ENCODE measurements at regions not wholly inside any gene's neighbourhood (a gene's known extent, or its start where the extent isn't known, plus 50 kb on each side); places are given as distances from the start of the nearest gene placed in this dataset.
"Not testable (repeated sequence)": the region's sequence is repeated elsewhere in the genome, so short reads cannot be mapped to it uniquely, and the experiment has no call there.

DNA sequence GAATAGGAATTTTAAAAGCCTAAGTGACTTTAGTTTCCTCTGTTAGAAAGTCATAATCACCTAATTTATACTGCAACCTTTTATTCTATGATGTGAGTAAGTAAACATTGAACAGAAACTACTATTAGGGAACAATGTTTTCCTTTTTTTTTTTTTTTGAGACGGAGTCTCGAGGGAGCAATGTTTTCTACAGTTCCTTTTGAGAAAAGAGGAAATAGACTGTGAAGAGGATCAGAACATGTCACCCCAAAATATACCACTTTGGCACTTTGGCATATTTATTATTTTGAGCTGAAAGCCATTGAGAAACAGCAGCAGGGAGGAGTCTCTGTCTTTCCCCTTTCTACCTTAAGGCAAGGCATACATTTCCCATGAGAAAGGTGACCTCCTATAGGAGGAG lies 162.7 kb upstream of the CNOT2 start:
- no peaks in the 10 kb centered on the region for H3K4me1 ChIP-seq (replicated peaks in 1 of 2)
- intact Hi-C loops (cut with DNase I), result no loop called here
- no peak for TF ChIP-seq POLR2A (IDR thresholded peaks at IDR 0.05)
- TF ChIP-seq, protein P1, sequence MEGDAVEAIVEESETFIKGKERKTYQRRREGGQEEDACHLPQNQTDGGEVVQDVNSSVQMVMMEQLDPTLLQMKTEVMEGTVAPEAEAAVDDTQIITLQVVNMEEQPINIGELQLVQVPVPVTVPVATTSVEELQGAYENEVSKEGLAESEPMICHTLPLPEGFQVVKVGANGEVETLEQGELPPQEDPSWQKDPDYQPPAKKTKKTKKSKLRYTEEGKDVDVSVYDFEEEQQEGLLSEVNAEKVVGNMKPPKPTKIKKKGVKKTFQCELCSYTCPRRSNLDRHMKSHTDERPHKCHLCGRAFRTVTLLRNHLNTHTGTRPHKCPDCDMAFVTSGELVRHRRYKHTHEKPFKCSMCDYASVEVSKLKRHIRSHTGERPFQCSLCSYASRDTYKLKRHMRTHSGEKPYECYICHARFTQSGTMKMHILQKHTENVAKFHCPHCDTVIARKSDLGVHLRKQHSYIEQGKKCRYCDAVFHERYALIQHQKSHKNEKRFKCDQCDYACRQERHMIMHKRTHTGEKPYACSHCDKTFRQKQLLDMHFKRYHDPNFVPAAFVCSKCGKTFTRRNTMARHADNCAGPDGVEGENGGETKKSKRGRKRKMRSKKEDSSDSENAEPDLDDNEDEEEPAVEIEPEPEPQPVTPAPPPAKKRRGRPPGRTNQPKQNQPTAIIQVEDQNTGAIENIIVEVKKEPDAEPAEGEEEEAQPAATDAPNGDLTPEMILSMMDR (IDR thresholded peaks at IDR 0.05), result no peak
- WGBS, 4 donors, result 50 to 66% (median 51%) methylated on average over 2 of the region's 2 CpGs
- H3K27me3 ChIP-seq, result no peaks in the 10 kb centered on the region
- no peak overlapping the region for H3K4me3 ChIP-seq
- no peak for DNase-seq
- H3K36me3 ChIP-seq (replicated peaks in 1 of 2), result no peaks in the 10 kb centered on the region
- no peak overlapping the region for H3K27ac ChIP-seq
- no peaks in the 10 kb centered on the region for H3K9me3 ChIP-seq (replicated peaks in 1 of 3)

DNA sequence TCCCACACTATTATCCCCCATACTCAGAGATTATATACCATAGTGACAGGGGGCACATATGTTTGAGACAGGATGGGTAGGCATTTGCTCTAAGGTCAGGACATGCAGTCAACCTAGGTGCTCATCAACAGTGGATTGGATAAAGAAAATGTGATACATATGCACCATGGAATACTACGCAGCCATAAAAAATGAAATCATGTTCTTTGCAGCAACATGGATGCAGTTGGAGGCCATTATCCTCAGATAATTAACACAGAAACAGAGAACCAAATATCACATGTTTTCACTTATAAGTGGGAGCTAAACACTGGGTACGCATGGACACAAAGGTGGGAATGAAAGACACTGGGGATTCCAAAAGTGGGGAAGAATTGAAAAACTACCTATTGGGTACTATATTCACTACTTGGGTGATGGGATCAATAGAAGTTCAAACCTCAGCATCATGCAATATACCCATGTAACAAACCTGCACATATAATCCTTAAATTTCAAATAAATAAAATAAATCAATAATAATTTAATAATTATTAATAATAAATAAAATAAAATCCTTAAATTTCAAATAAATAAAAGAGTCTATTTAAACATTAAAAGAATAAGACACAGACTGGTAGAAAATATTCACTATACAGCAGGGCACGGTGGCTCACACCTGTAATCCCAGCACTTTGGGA lies 160.1 kb upstream of the CNOT2 start:
- Histone ChIP-seq H3K27ac (no peak overlapping the region), H3K27me3 (no peaks in the 10 kb centered on the region), H3K36me3 (replicated peaks in 1 of 2) (no peaks in the 10 kb centered on the region), H3K4me1 (replicated peaks in 1 of 2) (no peaks in the 10 kb centered on the region), H3K4me3 (no peak overlapping the region), H3K9me3 (replicated peaks in 1 of 3) (no peaks in the 10 kb centered on the region)
- no peak for DNase-seq
- WGBS, 4 donors, result 65 to 80% (median 78%) methylated on average over 3 of the region's 3 CpGs
- no peak for TF ChIP-seq POLR2A (IDR thresholded peaks at IDR 0.05)
- TF ChIP-seq, protein P1 (IDR thresholded peaks at IDR 0.05), result no peak
- intact Hi-C loops (cut with DNase I), result no loop called here

DNA sequence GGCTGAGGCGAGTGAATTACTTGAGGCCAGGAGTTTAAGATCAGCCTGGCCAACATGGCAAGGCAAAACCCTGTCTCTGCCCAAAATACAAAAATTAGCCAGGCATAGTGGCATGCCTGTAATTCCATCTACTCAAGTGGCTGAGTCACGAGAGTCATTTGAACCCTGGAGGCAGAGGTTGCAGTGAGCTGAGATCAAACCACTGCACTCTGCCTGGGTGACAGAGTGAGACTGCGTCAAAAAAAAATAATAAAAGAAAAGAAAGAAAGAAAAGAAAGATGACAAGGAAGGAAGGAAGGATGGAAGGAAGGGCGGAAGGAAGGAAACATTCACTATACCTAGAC lies 159.6 kb upstream of the CNOT2 start:
- Histone ChIP-seq H3K4me1 (replicated peaks in 1 of 2) (no peaks in the 10 kb centered on the region), H3K27ac (no peak overlapping the region), H3K27me3 (no peaks in the 10 kb centered on the region), H3K9me3 (replicated peaks in 1 of 3) (no peaks in the 10 kb centered on the region), H3K36me3 (replicated peaks in 1 of 2) (no peaks in the 10 kb centered on the region), H3K4me3 (no peak overlapping the region)
- TF ChIP-seq, protein P1 (IDR thresholded peaks at IDR 0.05), result no peak
- no peak for TF ChIP-seq POLR2A (IDR thresholded peaks at IDR 0.05)
- intact Hi-C loops (cut with DNase I), result no loop called here
- no peak for DNase-seq
- 88 to 93% (median 90%) methylated on average over 4 of the region's 4 CpGs for WGBS, 4 donors

DNA sequence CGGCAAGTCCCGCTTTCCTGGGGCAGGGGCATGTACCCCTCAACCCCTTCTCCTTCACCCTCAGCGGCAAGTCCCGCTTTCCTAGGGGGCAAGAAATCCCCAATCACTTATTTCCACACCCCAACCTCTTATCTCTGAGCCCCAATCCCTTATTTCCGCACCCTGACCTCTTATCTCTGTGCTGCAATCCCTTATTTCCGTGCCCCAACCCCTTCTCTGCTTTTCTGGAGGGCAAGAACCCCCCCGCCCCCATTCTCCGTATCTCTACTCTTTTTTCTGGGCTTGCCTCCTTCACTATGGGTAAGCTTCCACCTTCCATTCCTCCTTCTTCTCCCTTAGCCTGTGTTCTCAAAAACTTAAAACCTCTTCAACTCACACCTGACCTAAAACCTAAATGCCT lies 156.9 kb upstream of the CNOT2 start:
- H3K9me3 ChIP-seq (replicated peaks in 1 of 3); H3K36me3 ChIP-seq (replicated peaks in 1 of 2); H3K4me1 ChIP-seq (replicated peaks in 1 of 2); DNase-seq; H3K27ac ChIP-seq; H3K27me3 ChIP-seq; intact Hi-C loops (cut with DNase I); H3K4me3 ChIP-seq: not testable (repeated sequence)
- 87 to 96% (median 92%) methylated on average over 8 of the region's 8 CpGs for WGBS, 4 donors

DNA sequence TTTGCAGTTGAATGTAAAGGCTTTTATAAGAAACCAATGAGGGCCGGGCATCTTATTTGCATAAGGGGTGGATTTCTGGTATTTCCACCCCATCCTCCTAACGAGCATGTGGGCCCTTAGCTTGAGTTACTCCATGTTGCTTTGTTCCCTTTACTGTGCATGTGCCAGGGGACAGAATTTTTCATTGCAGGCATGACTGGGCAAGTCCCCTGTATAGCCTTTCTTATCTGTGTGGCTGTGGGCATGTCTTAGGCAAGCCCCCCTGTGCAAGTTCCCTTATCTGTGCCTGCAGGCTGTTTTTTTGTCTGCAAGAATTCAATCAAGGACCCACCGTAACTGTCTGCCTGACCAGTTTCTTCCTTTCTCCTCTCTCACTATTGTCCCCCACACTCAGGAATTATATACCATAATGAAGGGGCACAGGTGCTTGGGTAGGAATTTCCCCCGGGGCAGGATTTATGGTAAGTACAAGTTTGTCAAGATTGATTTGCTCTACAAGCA lies 152.2 kb upstream of the CNOT2 start:
- Histone ChIP-seq H3K36me3 (replicated peaks in 1 of 2) (no peaks in the 10 kb centered on the region), H3K9me3 (replicated peaks in 1 of 3) (no peaks in the 10 kb centered on the region), H3K27ac (no peak overlapping the region), H3K27me3 (no peaks in the 10 kb centered on the region), H3K4me1 (replicated peaks in 1 of 2) (no peaks in the 10 kb centered on the region), H3K4me3 (no peak overlapping the region)
- WGBS, 4 donors, result 78 to 86% (median 83%) methylated on average over 4 of the region's 4 CpGs
- TF ChIP-seq POLR2A (IDR thresholded peaks at IDR 0.05), result no peak
- TF ChIP-seq, protein P1 (IDR thresholded peaks at IDR 0.05), result no peak
- intact Hi-C loops (cut with DNase I), result no loop called here
- DNase-seq, result no peak

Measured in adrenal gland (tissue), 9 donors.